Neural progenitor cell (in vitro differentiated cells): ENCODE measurements at regions not wholly inside any gene's neighbourhood (a gene's known extent, or its start where the extent isn't known, plus 50 kb on each side); places are given as distances from the start of the nearest gene placed in this dataset.
"Not testable (repeated sequence)": the region's sequence is repeated elsewhere in the genome, so short reads cannot be mapped to it uniquely, and the experiment has no call there.

Experiments
- DNase-seq: peaks from one replicate; pipeline ENCODE4 v3.0.0-alpha.2; 2016; ENCODE audit warnings: low spot score
- H2AFZ ChIP-seq: fragments of 200-600 bp; sonication (generic); replicated peaks from 2 replicates; pipeline ENCODE4 v1.6.1; 2016; ENCODE audit warnings: antibody characterized with exemption
- H3F3A ChIP-seq: fragments of 200-600 bp; sonication (generic); 2 replicates; pipeline ENCODE4 v1.6.1; 2016; ENCODE audit warnings: antibody characterized with exemption, low read depth
- H3K27ac ChIP-seq: fragments of 200-600 bp; sonication (generic); 2 replicates; pipeline ENCODE4 v1.5.1; 2016; ENCODE audit warnings: mild to moderate bottlenecking
- H3K27me3 ChIP-seq: fragments of 200-600 bp; sonication (generic); 2 replicates; pipeline ENCODE4 v1.6.1; 2016; ENCODE audit warnings: mild to moderate bottlenecking, moderate library complexity
- H3K36me3 ChIP-seq: fragments of 200-600 bp; sonication (generic); 2 replicates; pipeline ENCODE4 v1.5.1; 2016
- H3K4me1 ChIP-seq: fragments of 200-600 bp; sonication (generic); 2 replicates; pipeline ENCODE4 v1.6.1; 2016; ENCODE audit warnings: mixed run types
- H3K4me2 ChIP-seq: fragments of 200-600 bp; sonication (generic); 2 replicates; pipeline ENCODE4 v1.6.1; 2016
- H3K4me3 ChIP-seq: fragments of 200-600 bp; sonication (generic); 2 replicates; pipeline ENCODE4 v1.5.1; 2016
- H3K79me2 ChIP-seq: fragments of 200-600 bp; sonication (generic); 2 replicates; pipeline ENCODE4 v1.6.1; 2016; ENCODE audit warnings: low read depth
- H3K9ac ChIP-seq: fragments of 200-600 bp; sonication (generic); 2 replicates; pipeline ENCODE4 v1.6.1; 2016
- H3K9me3 ChIP-seq: fragments of 200-600 bp; sonication (generic); 2 replicates; pipeline ENCODE4 v1.5.1; 2016; ENCODE audit warnings: low read depth
- H4K20me1 ChIP-seq: fragments of 200-600 bp; sonication (generic); 2 replicates; pipeline ENCODE4 v1.6.1; 2016; ENCODE audit warnings: low read depth
- H3K27ac Mint-ChIP-seq: 3 replicates; pipeline ENCODE4 v1.8.0; 2021; ENCODE audit warnings: mixed read lengths
- H3K27me3 Mint-ChIP-seq: 2 replicates; pipeline ENCODE4 v1.8.0; 2022; ENCODE audit warnings: low read depth, mild to moderate bottlenecking, inconsistent platforms, moderate library complexity, mixed read lengths; ENCODE audit not compliant: insufficient read depth
- H3K36me3 Mint-ChIP-seq: 3 replicates; pipeline ENCODE4 v1.8.0; 2021; ENCODE audit warnings: mixed read lengths
- H3K4me1 Mint-ChIP-seq: 3 replicates; pipeline ENCODE4 v1.8.0; 2021; ENCODE audit warnings: mixed read lengths
- H3K4me3 Mint-ChIP-seq: 3 replicates; pipeline ENCODE4 v1.8.0; 2021; ENCODE audit warnings: mild to moderate bottlenecking, moderate library complexity, mixed read lengths
- H3K9me3 Mint-ChIP-seq: 3 replicates; pipeline ENCODE4 v1.8.0; 2020; ENCODE audit warnings: mixed read lengths
- CTCF ChIP-seq: fragments of 200-600 bp; sonication (generic); IDR thresholded peaks from 2 replicates; pipeline ENCODE4 v1.5.1; 2017; ENCODE audit warnings: antibody characterized with exemption, mild to moderate bottlenecking
- EZH2 ChIP-seq: fragments of 200-600 bp; sonication (generic); IDR thresholded peaks from 2 replicates; pipeline ENCODE4 v1.6.1; 2017; ENCODE audit warnings: antibody characterized with exemption, mild to moderate bottlenecking, moderate library complexity
- EZH2phosphoT487 ChIP-seq: fragments of 200-600 bp; sonication (generic); IDR thresholded peaks from 2 replicates; pipeline ENCODE4 v1.6.1; 2017; ENCODE audit warnings: antibody characterized with exemption

DNA sequence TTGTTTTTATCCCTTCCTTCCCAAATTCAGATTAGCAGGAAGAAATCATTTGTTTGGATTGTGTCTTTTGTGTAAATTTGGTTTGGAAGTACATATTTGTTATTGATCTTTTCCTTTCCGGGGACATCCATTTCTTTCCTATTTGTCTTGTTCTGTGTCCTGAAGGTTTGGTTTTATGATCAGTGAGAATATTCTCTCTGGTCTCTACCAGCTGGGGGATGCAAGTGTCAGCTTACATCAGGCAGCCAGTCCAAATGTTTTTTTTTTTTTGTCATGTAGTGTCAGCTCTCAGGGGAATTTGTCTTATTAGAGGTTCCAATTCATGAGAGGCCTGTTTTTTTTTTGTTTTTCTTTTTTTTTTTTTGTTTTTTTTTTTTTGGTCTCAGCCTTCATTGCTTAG, 479.2 kb upstream of the LRRC7 start:
- H3F3A ChIP-seq, result peaks cover 17% of the 10 kb centered on the region
- no peak overlapping the region for H3K27ac Mint-ChIP-seq
- H3K36me3 Mint-ChIP-seq, result no peaks in the 10 kb centered on the region
- H3K9ac ChIP-seq, result no peak overlapping the region
- peaks cover 13% of the 10 kb centered on the region for H3K9me3 ChIP-seq
- no peak overlapping the region for H3K4me2 ChIP-seq
- peaks cover 2% of the 10 kb centered on the region for H3K27me3 Mint-ChIP-seq
- no peaks in the 10 kb centered on the region for H3K27me3 ChIP-seq
- H3K4me1 ChIP-seq, result peaks cover 21% of the 10 kb centered on the region
- no peak overlapping the region for H2AFZ ChIP-seq
- H3K27ac ChIP-seq, result no peak overlapping the region
- peaks cover 5% of the 10 kb centered on the region for H3K4me1 Mint-ChIP-seq
- no peaks in the 10 kb centered on the region for H3K79me2 ChIP-seq
- no peaks in the 10 kb centered on the region for H4K20me1 ChIP-seq
- H3K4me3 ChIP-seq, result no peak overlapping the region
- peaks cover 9% of the 10 kb centered on the region for H3K9me3 Mint-ChIP-seq
- no peak for TF ChIP-seq EZH2
- no peak for TF ChIP-seq CTCF
- TF ChIP-seq EZH2phosphoT487, result no peak
- H3K36me3 ChIP-seq, result peaks cover 8% of the 10 kb centered on the region
- no peak for DNase-seq
- no peak overlapping the region for H3K4me3 Mint-ChIP-seq

DNA sequence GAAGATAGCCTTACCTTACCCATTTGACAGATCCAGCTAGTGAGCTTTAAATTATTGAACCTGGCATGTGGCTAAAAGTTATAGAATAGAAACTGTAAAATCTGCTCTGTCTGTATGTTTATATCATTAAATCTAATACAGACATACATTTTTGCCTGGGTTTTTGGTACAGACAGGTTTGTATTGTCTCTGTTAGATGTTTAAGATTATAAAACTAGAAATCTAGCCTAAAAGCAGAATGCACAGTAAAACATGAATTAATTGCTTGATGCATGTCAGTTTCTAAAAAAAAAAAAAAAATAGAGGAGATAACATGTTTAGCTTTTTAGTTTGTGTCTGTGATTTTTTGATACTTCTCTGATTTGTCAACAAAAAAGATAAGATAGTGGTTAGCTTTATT, 477.6 kb upstream of the LRRC7 start:
- Mint-ChIP-seq H3K4me1 (peaks cover 2% of the 10 kb centered on the region), H3K27ac (no peak overlapping the region), H3K36me3 (no peaks in the 10 kb centered on the region), H3K4me3 (no peak overlapping the region), H3K9me3 (peaks cover 9% of the 10 kb centered on the region), H3K27me3 (peaks cover 2% of the 10 kb centered on the region)
- no peaks in the 10 kb centered on the region for H3K27me3 ChIP-seq
- peaks cover 10% of the 10 kb centered on the region for H3F3A ChIP-seq
- no peak overlapping the region for H2AFZ ChIP-seq
- H3K79me2 ChIP-seq, result no peaks in the 10 kb centered on the region
- no peak for DNase-seq
- no peak overlapping the region for H3K27ac ChIP-seq
- no peak overlapping the region for H3K4me2 ChIP-seq
- H3K9me3 ChIP-seq, result peaks cover 13% of the 10 kb centered on the region
- H3K9ac ChIP-seq, result no peak overlapping the region
- H3K36me3 ChIP-seq, result peaks cover 8% of the 10 kb centered on the region
- H3K4me3 ChIP-seq, result no peak overlapping the region
- peaks cover 12% of the 10 kb centered on the region for H3K4me1 ChIP-seq
- H4K20me1 ChIP-seq, result no peaks in the 10 kb centered on the region
- TF ChIP-seq EZH2 (no peak), EZH2phosphoT487 (no peak), CTCF (no peak)

DNA sequence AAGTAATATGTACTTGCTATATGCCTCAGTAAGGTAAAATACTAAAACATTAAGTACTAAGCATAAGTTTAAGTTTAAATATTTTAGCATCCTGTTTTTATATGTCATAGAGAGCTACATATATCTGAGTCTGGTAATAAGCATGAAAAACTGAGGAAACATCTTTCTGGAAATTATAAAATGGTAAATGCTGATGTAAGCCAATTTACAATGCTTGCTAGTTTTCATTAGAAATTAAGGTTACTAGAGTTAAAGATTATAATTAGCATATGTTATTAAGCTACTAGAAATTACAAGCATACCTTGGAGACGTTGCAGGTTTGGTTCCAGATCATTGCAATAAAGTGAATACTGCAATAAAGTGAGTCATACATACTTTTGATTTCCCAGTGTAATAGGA, 477.0 kb upstream of the LRRC7 start:
- no peak overlapping the region for H3K4me2 ChIP-seq
- TF ChIP-seq EZH2phosphoT487, result no peak
- no peak for TF ChIP-seq CTCF
- TF ChIP-seq EZH2, result no peak
- H3K27ac Mint-ChIP-seq, result no peak overlapping the region
- H3K27ac ChIP-seq, result no peak overlapping the region
- H3K4me3 ChIP-seq, result no peak overlapping the region
- no peaks in the 10 kb centered on the region for H3K27me3 ChIP-seq
- H3K36me3 ChIP-seq, result peaks cover 8% of the 10 kb centered on the region
- no peaks in the 10 kb centered on the region for H4K20me1 ChIP-seq
- H3K27me3 Mint-ChIP-seq, result peaks cover 2% of the 10 kb centered on the region
- peaks cover 4% of the 10 kb centered on the region for H3F3A ChIP-seq
- H3K4me1 ChIP-seq, result peaks cover 7% of the 10 kb centered on the region
- H3K4me1 Mint-ChIP-seq, result peaks cover 2% of the 10 kb centered on the region
- no peaks in the 10 kb centered on the region for H3K79me2 ChIP-seq
- no peak overlapping the region for H2AFZ ChIP-seq
- H3K9me3 ChIP-seq, result peaks cover 13% of the 10 kb centered on the region
- H3K4me3 Mint-ChIP-seq, result no peak overlapping the region
- peaks cover 9% of the 10 kb centered on the region for H3K9me3 Mint-ChIP-seq
- H3K9ac ChIP-seq, result no peak overlapping the region
- DNase-seq, result no peak
- no peaks in the 10 kb centered on the region for H3K36me3 Mint-ChIP-seq

DNA sequence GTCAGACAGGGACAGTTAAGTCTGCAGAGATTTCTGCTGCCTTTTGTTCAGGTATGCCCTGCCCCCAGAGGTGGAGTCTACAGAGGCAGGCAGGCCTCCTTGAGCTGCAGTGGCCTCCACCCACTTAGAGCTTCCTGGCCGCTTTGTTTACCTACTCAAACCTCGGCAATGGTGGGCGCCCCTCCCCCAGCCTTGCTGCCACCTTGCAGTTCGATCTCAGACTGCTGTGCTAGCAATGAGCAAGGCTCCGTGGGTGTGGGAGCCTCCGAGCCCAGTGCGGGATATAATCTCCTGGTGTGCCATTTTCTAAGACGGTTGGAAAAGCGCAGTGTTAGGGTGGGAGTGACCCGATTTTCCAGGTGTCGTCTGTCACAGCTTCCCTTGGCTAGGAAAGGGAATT, 465.7 kb upstream of the LRRC7 start:
- not testable (repeated sequence) for H3K4me1 ChIP-seq, H3K9me3 ChIP-seq, H3K36me3 Mint-ChIP-seq, DNase-seq, H3K27me3 Mint-ChIP-seq, H2AFZ ChIP-seq, H3K4me3 Mint-ChIP-seq, H3F3A ChIP-seq, H3K9ac ChIP-seq, H3K36me3 ChIP-seq, H4K20me1 ChIP-seq, H3K4me1 Mint-ChIP-seq, H3K79me2 ChIP-seq, H3K4me2 ChIP-seq, H3K27ac ChIP-seq, H3K27ac Mint-ChIP-seq, H3K27me3 ChIP-seq, H3K4me3 ChIP-seq
- peaks cover 13% of the 10 kb centered on the region for H3K9me3 Mint-ChIP-seq
